ENCODE measurements at regions not wholly inside any gene's neighbourhood (a gene's known extent, or its start where the extent isn't known, plus 50 kb on each side); places are given as distances from the start of the nearest gene placed in this dataset.

DNA sequence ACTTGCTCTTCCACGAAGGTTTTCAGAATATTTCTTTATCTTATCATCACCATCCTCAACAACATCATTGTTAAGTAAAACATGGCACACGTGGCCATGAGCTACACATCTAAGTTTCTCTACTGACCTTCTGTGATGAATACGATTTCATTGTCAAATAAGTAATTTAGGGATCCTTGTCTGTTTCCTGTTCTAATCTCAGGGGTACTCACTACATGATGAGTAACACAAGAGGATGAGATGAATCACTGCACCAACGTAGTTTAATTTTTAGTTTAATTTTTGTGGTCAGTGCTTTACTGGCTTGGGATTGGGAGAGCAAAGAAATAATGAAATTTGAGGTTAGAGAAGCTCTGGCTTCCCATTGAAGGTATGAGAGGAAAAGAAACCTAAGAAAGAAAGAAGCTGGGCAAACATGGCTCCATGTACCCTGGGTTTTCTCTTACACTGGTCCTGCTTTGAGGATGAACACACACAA, 461.9 kb upstream of the KLF6 start:
- H3K4me3 ChIP-seq (ENCODE audit: low read depth in 2 of 2, low read length in 2 of 2): no peak overlapping the region
- DNase-seq (ENCODE audit: low read depth, low spot score) (no peak), ATAC-seq (no peak)
- H3K27ac ChIP-seq (ENCODE audit: low read length): peak overlapping the region; percentile 95
- ChIA-PET CTCF (no interaction called here), POLR2A (no interaction called here)
- in situ Hi-C loops (cut with HindIII; ENCODE audit: low pct_unique_long_range_greater_than_20kb, low sequenced_read_pairs) (no loop called here), intact Hi-C loops (cut with micrococcal nuclease; ENCODE audit: unreplicated experiment) (no loop called here)
- no peak for TF ChIP-seq SIN3A (IDR thresholded peaks at IDR 0.05; ENCODE audit: borderline replicate concordance, insufficient read depth, low read depth, low read length)
- no peak for TF ChIP-seq TCF7L2 (IDR thresholded peaks at IDR 0.05; ENCODE audit: low read depth, low read length)
- TF ChIP-seq, protein P1, sequence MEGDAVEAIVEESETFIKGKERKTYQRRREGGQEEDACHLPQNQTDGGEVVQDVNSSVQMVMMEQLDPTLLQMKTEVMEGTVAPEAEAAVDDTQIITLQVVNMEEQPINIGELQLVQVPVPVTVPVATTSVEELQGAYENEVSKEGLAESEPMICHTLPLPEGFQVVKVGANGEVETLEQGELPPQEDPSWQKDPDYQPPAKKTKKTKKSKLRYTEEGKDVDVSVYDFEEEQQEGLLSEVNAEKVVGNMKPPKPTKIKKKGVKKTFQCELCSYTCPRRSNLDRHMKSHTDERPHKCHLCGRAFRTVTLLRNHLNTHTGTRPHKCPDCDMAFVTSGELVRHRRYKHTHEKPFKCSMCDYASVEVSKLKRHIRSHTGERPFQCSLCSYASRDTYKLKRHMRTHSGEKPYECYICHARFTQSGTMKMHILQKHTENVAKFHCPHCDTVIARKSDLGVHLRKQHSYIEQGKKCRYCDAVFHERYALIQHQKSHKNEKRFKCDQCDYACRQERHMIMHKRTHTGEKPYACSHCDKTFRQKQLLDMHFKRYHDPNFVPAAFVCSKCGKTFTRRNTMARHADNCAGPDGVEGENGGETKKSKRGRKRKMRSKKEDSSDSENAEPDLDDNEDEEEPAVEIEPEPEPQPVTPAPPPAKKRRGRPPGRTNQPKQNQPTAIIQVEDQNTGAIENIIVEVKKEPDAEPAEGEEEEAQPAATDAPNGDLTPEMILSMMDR (IDR thresholded peaks at IDR 0.05): no peak
- TF ChIP-seq, protein P2, sequence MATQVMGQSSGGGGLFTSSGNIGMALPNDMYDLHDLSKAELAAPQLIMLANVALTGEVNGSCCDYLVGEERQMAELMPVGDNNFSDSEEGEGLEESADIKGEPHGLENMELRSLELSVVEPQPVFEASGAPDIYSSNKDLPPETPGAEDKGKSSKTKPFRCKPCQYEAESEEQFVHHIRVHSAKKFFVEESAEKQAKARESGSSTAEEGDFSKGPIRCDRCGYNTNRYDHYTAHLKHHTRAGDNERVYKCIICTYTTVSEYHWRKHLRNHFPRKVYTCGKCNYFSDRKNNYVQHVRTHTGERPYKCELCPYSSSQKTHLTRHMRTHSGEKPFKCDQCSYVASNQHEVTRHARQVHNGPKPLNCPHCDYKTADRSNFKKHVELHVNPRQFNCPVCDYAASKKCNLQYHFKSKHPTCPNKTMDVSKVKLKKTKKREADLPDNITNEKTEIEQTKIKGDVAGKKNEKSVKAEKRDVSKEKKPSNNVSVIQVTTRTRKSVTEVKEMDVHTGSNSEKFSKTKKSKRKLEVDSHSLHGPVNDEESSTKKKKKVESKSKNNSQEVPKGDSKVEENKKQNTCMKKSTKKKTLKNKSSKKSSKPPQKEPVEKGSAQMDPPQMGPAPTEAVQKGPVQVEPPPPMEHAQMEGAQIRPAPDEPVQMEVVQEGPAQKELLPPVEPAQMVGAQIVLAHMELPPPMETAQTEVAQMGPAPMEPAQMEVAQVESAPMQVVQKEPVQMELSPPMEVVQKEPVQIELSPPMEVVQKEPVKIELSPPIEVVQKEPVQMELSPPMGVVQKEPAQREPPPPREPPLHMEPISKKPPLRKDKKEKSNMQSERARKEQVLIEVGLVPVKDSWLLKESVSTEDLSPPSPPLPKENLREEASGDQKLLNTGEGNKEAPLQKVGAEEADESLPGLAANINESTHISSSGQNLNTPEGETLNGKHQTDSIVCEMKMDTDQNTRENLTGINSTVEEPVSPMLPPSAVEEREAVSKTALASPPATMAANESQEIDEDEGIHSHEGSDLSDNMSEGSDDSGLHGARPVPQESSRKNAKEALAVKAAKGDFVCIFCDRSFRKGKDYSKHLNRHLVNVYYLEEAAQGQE (IDR thresholded peaks at IDR 0.05; ENCODE audit: insufficient read depth in 1 of 2, low read depth in 2 of 2, low read length in 1 of 2): no peak
- TF ChIP-seq POLR2AphosphoS5 (IDR thresholded peaks at IDR 0.05; ENCODE audit: low read depth, low read length): no peak
- no peaks in the 10 kb centered on the region for H3K27me3 ChIP-seq (ENCODE audit: control insufficient read depth, insufficient read depth, low read length)
- peaks cover 16% of the 10 kb centered on the region for H3K4me1 ChIP-seq (ENCODE audit: control insufficient read depth, insufficient read depth, low read length)
- H3K36me3 ChIP-seq (ENCODE audit: control insufficient read depth, insufficient read depth, low read length): no peaks in the 10 kb centered on the region
- peaks cover 17% of the 10 kb centered on the region; the same call in 1 of the 2 replicates for H3K9me3 ChIP-seq (ENCODE audit: control insufficient read depth, insufficient read depth, low read depth, low read length)
- no TSS peak for BruUV-seq (replicated peaks)

DNA sequence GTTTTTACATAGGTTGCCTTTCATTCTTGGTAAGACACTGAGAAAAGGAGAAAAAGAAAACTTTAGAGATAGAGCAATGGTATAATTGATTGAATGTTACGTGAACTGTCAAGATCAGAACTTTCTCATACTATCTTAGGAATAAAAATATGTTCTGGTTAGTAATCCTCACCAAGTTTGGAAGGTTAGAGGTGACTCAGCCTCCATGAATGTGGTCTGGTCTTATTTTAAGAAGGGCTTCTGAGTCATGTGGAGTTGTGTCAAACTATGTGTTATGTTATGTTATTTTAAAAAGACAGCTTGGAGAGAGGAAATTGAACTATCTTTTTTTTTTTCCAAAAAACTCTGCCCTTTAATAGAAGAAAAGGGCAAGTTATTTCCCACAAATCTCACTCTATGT, 458.6 kb upstream of the KLF6 start:
- Histone ChIP-seq H3K4me1 (ENCODE audit: control insufficient read depth, insufficient read depth, low read length) (peaks cover 29% of the 10 kb centered on the region), H3K9me3 (ENCODE audit: control insufficient read depth, insufficient read depth, low read depth, low read length) (peaks cover 17% of the 10 kb centered on the region; the same call in 1 of the 2 replicates), H3K4me3 (ENCODE audit: low read depth in 2 of 2, low read length in 2 of 2) (peak overlapping the region in 1 of 2 experiments; percentile 2; a peak in 1 of 4 replicates), H3K27me3 (ENCODE audit: control insufficient read depth, insufficient read depth, low read length) (no peaks in the 10 kb centered on the region), H3K27ac (ENCODE audit: low read length) (peak overlapping the region; percentile 95), H3K36me3 (ENCODE audit: control insufficient read depth, insufficient read depth, low read length) (no peaks in the 10 kb centered on the region)
- intact Hi-C loops (cut with micrococcal nuclease; ENCODE audit: unreplicated experiment): no loop called here
- DNase-seq (ENCODE audit: low read depth, low spot score) (peak; percentile 85), ATAC-seq (peak; percentile 74)
- CTCF ChIA-PET: no interaction called here
- in situ Hi-C loops (cut with HindIII; ENCODE audit: low pct_unique_long_range_greater_than_20kb, low sequenced_read_pairs): no loop called here
- TF ChIP-seq, protein P2 (IDR thresholded peaks at IDR 0.05; ENCODE audit: insufficient read depth in 1 of 2, low read depth in 2 of 2, low read length in 1 of 2): no peak
- TF ChIP-seq TCF7L2 (IDR thresholded peaks at IDR 0.05; ENCODE audit: low read depth, low read length): no peak
- TF ChIP-seq SIN3A (IDR thresholded peaks at IDR 0.05; ENCODE audit: borderline replicate concordance, insufficient read depth, low read depth, low read length): no peak
- TF ChIP-seq POLR2AphosphoS5 (IDR thresholded peaks at IDR 0.05; ENCODE audit: low read depth, low read length): no peak
- TF ChIP-seq, protein P1 (IDR thresholded peaks at IDR 0.05): no peak
- BruUV-seq (replicated peaks): no TSS peak
- POLR2A ChIA-PET: interaction anchor here (0.7 kb wide), 2 partner anchors 9 to 243 kb away, joined by 3 to 4 read pairs; no protein-coding TSS in a partner anchor

Data from Panc1 (cell line).